ENCODE measurements at regions not wholly inside any gene's neighbourhood (a gene's known extent, or its start where the extent isn't known, plus 50 kb on each side); places are given as distances from the start of the nearest gene placed in this dataset.

DNA sequence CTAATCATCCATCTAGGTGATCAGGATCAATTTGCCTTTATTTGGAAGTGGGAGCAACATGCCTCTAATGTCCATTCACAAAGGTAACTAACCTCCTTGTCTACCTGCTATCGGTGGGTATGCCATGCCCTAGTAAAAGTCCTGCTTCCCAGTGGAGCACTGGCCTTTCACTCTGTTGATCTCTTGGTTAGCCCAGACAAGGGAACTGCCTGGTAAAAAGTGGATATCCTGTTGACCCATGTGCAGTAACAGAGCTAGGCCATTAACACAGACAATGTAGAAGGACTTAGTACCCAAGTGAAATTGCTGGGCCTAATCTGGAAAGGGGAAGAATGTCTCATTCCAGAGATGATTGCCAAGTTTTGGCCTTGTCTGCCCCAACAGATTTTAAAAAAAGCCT, 171.5 kb upstream of the CSNK1A1L start:
- Mint-ChIP-seq H3K4me1 (ENCODE audit: low read depth in 2 of 2) (no peaks in the 10 kb centered on the region), H3K27me3 (no peaks in the 10 kb centered on the region), H3K9me3 (peaks cover 12% of the 10 kb centered on the region), H3K27ac (no peak overlapping the region), H3K36me3 (no peaks in the 10 kb centered on the region), H3K4me3 (no peak overlapping the region)
- DNase-seq (ENCODE audit: low spot score) (no peak), ATAC-seq (no peak)

DNA sequence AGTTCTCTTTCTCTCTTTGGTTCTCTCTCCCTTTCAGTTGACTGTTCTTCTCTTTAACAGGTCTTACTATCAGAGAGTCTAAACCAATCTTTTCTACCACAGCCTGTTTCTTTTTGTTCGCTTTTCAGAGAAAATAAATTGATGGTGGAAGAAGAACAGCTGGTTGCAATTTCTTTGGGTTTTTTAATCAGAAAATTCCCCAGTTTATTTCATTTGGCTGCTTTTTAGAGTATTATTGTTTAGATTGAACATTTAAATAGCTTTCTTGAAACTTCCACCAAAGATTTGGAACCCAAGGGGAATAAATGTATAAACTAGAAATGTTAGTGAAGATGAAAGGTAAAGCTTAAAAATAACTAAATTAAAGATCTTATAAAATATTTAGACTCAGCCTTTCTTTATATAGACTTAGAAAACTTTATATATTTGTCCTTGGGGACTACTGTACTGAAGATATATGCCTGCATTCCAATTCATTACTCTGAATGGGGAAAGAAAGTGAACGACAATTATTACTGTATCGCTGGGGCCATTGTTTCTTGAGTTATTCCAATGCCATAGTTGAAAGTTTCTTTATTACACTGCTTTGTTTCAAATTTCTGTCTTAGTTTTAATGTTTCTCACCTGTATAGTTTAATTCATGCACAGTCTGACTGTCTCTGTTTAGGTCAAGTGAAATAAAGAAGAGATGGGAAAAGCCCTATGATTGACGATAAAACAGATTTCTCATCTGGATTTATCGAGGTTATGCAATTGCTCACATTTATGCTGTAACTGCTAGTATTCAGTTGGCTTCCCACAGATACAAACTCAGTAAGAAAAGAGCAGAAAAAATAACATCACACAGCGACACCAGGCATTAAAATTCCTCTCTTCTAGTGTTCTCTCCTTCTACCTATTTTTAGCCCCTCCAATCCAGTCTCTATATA, 169.4 kb upstream of the CSNK1A1L start:
- ATAC-seq (no peak), DNase-seq (ENCODE audit: low spot score) (no peak)
- peaks cover 16% of the 10 kb centered on the region for H3K9me3 Mint-ChIP-seq
- H3K4me1 Mint-ChIP-seq (ENCODE audit: low read depth in 2 of 2): no peaks in the 10 kb centered on the region
- H3K36me3 Mint-ChIP-seq: no peaks in the 10 kb centered on the region
- H3K27ac Mint-ChIP-seq: no peak overlapping the region
- H3K27me3 Mint-ChIP-seq: no peaks in the 10 kb centered on the region
- no peak overlapping the region for H3K4me3 Mint-ChIP-seq

DNA sequence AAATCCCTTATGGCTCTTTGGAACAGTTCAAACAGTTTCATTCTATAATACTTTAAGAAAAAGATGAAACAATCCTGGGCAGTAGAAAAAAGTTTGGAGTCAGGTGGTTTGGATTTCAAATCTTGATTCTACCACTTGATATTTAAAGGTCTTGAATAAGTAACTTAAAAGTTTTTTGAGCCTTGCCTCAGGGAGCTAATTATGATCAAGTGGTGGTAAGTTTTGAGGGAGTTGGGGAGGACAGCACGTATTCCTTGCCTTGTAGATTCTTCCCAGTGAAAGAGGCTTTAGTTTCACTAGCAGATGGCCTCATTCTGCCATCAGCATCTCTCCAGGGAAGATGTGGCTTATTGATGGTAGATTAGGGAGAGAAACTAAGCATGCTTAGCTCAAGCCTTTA, 168.4 kb upstream of the CSNK1A1L start:
- Mint-ChIP-seq H3K4me3 (no peak overlapping the region), H3K9me3 (peaks cover 16% of the 10 kb centered on the region), H3K4me1 (ENCODE audit: low read depth in 2 of 2) (no peaks in the 10 kb centered on the region), H3K27me3 (no peaks in the 10 kb centered on the region), H3K27ac (no peak overlapping the region), H3K36me3 (no peaks in the 10 kb centered on the region)
- no peak for DNase-seq (ENCODE audit: low spot score)
- ATAC-seq: no peak

DNA sequence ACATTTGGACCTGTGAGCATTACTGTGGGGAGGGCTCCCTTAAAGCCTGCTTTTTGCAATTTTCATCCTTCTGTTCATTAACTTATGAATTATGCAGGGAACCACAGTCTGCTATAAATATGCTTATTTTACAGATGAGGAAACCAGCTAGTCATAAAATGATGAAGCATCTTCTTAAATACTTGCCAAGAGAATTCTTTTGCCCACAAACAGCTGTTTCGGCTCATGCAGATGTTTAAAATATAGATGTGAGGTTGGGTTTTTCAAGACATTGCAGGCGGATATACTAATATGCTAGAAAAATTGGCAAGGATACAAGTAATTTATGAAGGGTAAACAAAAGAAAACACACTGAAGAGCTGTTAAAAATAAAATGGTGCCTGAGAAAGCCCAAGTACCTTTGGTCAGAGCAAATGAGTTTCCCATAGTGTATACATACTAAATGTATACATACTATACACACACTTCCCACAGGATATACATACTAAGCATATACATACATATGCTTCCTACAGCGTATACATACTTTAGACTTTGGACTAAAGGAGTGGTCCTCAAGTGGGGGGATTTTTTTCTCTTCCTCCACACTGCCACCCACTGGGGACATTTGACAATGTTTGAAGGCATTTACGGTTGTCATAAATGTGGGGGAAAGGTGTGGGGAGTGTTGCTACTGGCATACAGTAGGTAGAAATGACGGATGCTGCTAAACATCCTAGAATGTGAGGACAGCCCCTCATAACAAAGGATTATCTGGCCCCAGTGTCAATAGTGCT, 164.9 kb upstream of the CSNK1A1L start:
- peaks cover 4% of the 10 kb centered on the region for H3K36me3 Mint-ChIP-seq
- no peak overlapping the region for H3K4me3 Mint-ChIP-seq
- ATAC-seq (no peak), DNase-seq (ENCODE audit: low spot score) (no peak)
- H3K27me3 Mint-ChIP-seq: no peaks in the 10 kb centered on the region
- H3K9me3 Mint-ChIP-seq: peaks cover 25% of the 10 kb centered on the region
- no peaks in the 10 kb centered on the region for H3K4me1 Mint-ChIP-seq (ENCODE audit: low read depth in 2 of 2)
- no peak overlapping the region for H3K27ac Mint-ChIP-seq

DNA sequence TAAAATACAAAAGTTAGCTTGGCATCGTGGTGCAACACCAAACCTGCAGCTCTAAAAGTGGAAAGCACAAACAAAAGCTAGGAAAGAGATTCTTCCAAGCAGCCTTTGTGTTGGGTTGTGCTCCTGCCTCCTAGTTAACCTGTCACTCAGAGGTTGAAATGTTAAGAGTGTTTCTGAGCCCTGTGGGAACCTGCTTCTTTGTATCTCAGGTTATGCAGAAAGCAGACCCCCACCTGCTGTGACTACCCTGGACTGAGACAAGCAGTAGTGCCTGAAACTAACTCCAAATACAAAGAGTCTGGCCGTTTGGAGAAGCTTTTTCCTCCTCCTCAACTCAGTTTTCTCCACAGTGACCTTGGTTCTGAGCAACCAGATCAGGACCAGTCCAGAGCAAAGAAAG, 158.4 kb upstream of the CSNK1A1L start:
- DNase-seq (ENCODE audit: low spot score): no peak
- Mint-ChIP-seq H3K36me3 (peaks cover 4% of the 10 kb centered on the region), H3K4me1 (ENCODE audit: low read depth in 2 of 2) (no peaks in the 10 kb centered on the region), H3K27me3 (no peaks in the 10 kb centered on the region), H3K27ac (no peak overlapping the region), H3K9me3 (peaks cover 25% of the 10 kb centered on the region), H3K4me3 (no peak overlapping the region)
- no peak for ATAC-seq

DNA sequence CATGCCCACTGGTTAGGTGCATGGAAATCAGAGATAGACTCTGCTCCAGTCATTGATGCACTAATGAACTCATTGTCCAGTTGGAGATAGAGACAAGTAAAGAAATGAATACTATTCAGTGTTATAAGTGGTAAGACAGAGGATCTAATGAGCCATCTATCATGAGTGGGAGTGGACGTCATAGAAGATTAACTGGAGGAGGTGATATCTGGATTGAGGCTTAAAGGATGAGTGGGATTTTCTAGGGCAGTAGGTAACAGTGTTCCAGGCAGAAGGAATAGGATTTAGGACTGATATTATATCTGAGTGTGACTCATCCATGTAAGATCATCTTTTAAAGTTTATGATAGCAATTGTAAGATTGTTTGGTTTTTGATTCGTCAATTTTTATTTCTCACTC, 152.2 kb upstream of the CSNK1A1L start:
- Mint-ChIP-seq H3K4me3 (no peak overlapping the region), H3K36me3 (no peaks in the 10 kb centered on the region), H3K4me1 (ENCODE audit: low read depth in 2 of 2) (no peaks in the 10 kb centered on the region), H3K9me3 (peaks cover 11% of the 10 kb centered on the region), H3K27ac (no peak overlapping the region), H3K27me3 (no peaks in the 10 kb centered on the region)
- ATAC-seq (no peak), DNase-seq (ENCODE audit: low spot score) (no peak)

DNA sequence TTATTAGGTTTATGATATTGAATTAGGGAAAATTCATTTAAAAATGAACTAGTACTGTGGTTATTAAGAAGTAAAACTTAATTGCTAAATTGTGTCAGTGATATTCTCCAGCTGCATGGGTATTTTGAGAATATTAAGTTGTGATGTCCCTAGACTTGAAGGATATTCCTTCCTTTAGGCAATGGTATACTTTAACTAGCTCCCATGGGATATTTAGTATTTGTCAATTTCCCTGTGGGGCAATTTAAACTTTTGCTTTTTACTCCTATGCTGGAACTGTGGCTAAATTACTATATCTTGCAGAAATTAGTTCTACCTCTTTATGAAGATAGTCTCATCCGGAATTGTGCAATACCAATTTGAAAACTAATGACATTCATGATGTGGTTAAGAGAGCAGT, 151.6 kb upstream of the CSNK1A1L start:
- Mint-ChIP-seq H3K27ac (no peak overlapping the region), H3K27me3 (no peaks in the 10 kb centered on the region), H3K36me3 (no peaks in the 10 kb centered on the region), H3K9me3 (peaks cover 11% of the 10 kb centered on the region), H3K4me3 (no peak overlapping the region), H3K4me1 (ENCODE audit: low read depth in 2 of 2) (no peaks in the 10 kb centered on the region)
- no peak for DNase-seq (ENCODE audit: low spot score)
- no peak for ATAC-seq

DNA sequence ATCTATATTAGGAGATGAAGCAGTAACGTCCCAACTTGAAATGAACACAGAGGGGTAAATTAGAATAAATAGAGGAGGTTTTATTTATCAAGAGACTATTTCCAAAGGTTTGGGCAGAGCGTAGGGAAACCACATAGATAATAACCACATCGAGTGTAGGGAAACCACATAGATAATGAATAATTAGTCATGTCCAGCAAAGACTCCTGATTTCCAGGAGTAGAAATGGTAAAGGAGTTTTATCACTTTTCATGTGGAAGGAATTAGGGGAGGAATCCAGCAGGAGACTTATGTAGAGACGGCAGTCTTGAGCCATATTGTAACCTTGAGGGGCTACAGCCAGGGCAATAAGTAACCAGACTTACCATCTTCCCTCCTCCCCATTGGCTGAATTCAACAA, 136.3 kb upstream of the CSNK1A1L start:
- Mint-ChIP-seq H3K27me3 (no peaks in the 10 kb centered on the region), H3K4me1 (ENCODE audit: low read depth in 2 of 2) (no peaks in the 10 kb centered on the region), H3K36me3 (peaks cover 7% of the 10 kb centered on the region), H3K9me3 (peaks cover 16% of the 10 kb centered on the region), H3K4me3 (no peak overlapping the region), H3K27ac (no peak overlapping the region)
- DNase-seq (ENCODE audit: low spot score): no peak
- ATAC-seq: no peak

DNA sequence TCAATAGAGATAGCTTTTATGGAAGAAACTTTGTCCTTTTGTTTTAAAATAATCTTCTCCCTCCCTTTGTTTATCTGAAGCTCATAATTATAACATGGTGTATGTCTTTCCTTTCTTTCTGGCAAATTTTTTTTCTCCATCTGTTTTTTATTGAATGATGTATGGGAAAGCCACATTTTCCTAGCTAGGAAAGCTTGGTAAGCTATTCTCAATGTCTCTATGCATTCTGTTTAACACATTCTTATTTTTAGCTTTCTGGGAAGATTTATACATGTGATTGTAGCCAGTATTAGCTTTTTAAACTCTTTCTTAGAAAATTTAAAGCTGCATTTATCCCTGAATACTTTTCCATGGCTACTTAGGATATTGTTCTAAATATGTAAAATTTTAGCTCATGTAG, 124.9 kb upstream of the CSNK1A1L start:
- no peak for DNase-seq (ENCODE audit: low spot score)
- H3K36me3 Mint-ChIP-seq: peaks cover 4% of the 10 kb centered on the region
- no peak for ATAC-seq
- H3K27me3 Mint-ChIP-seq: no peaks in the 10 kb centered on the region
- H3K27ac Mint-ChIP-seq: no peak overlapping the region
- peaks cover 14% of the 10 kb centered on the region for H3K9me3 Mint-ChIP-seq
- no peaks in the 10 kb centered on the region for H3K4me1 Mint-ChIP-seq (ENCODE audit: low read depth in 2 of 2)
- H3K4me3 Mint-ChIP-seq: no peak overlapping the region

DNA sequence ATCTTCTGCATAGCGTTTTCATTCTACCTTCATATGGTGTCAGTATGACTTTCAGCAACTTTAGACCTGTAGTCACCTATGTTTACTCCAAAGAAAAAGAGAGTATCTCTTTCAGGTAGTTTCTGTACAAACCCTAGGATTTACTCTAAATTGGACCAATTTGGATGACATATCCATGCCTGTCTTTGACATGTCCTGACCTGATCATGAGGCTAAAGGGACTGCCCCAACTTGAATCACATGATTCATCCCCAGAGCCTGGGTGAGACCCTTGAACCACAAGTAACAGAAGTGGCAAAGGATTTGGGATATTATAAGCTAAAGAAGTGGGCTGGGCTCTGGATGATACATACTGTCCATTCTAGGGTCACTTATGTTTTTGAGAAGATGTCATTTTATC, 124.5 kb upstream of the CSNK1A1L start:
- ATAC-seq (no peak), DNase-seq (ENCODE audit: low spot score) (no peak)
- Mint-ChIP-seq H3K27me3 (no peaks in the 10 kb centered on the region), H3K4me3 (no peak overlapping the region), H3K9me3 (peaks cover 14% of the 10 kb centered on the region), H3K27ac (no peak overlapping the region), H3K36me3 (peaks cover 4% of the 10 kb centered on the region), H3K4me1 (ENCODE audit: low read depth in 2 of 2) (no peaks in the 10 kb centered on the region)

DNA sequence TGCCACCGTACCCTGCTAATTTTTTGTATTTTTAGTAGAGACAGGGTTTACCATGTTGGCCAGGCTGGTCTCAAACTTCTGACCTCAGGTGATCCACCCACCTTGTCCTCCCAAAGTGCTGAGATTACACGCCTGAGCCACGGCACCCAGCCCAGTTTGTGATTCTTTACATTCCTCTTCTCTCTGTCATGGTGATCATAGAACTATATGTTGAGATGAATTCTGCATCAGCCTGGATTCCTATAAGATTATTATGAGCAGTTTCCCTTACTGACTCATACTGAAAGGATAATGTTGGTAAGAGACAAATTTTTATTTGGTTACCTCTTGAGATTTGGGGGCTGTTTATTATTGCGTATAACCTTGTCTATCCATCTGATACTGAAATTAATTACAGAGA, 121.5 kb upstream of the CSNK1A1L start:
- no peaks in the 10 kb centered on the region for H3K4me1 Mint-ChIP-seq (ENCODE audit: low read depth in 2 of 2)
- H3K36me3 Mint-ChIP-seq: no peaks in the 10 kb centered on the region
- H3K4me3 Mint-ChIP-seq: no peak overlapping the region
- peaks cover 18% of the 10 kb centered on the region for H3K9me3 Mint-ChIP-seq
- DNase-seq (ENCODE audit: low spot score) (no peak), ATAC-seq (no peak)
- no peaks in the 10 kb centered on the region for H3K27me3 Mint-ChIP-seq
- H3K27ac Mint-ChIP-seq: no peak overlapping the region

DNA sequence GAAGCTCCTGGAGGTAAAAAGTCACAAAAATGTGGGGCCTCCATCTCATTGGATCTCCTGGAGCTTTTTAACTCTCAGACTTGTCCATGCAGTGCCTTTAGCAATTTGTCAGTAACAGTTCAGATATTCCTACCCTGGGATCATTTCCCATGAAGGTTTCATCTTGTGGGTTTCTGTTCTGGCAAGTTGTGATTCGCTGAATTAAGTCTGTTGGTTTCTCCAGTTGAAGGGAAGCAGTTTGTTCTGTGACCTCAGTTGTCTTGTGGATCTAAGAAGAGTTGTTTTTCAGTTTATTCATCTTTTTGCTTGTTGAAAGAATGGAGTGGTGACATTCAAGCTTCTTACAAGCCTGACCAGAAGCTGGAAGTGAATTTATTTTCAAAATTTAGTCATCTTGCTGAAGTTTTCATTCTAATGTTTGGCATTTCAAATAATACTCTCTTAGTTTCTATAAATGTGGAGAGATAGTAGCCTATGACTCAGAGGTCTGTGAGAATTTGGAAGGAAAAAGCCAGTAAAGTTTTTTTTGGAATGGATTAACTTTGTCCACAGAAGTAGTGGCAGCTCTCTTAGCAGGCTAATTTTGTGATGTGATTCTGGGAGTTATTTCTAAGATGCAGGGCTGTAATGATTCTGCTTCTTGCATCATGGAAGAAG, 120.1 kb upstream of the CSNK1A1L start:
- H3K4me3 Mint-ChIP-seq: no peak overlapping the region

DNA sequence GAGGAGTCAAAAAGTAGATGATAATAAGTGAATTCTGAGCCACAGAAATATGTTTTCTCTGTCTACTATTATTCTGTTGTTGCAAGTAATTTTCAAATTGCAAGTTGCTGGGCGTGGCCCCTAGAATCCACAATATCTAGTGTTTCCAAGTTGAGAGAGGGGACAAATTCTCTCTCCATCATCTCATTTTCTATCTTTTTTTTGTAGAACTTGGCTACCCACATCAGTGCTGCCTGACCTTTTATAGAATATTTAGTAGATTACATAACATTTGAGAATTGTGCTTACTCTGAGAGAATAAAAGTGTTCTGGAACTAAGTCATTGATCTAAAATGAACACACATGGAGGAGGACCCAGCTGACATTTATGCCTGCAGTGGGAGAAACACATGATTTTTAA, 110.9 kb upstream of the CSNK1A1L start:
- no peak overlapping the region for H3K4me3 Mint-ChIP-seq
- no peak overlapping the region for H3K27ac Mint-ChIP-seq
- H3K4me1 Mint-ChIP-seq (ENCODE audit: low read depth in 2 of 2): no peaks in the 10 kb centered on the region
- no peaks in the 10 kb centered on the region for H3K27me3 Mint-ChIP-seq
- ATAC-seq (no peak), DNase-seq (ENCODE audit: low spot score) (no peak)
- H3K36me3 Mint-ChIP-seq: no peaks in the 10 kb centered on the region
- peaks cover 14% of the 10 kb centered on the region for H3K9me3 Mint-ChIP-seq

More for the DNA sequence above, 120.1 kb upstream of the CSNK1A1L start:
- ATAC-seq: no peak
- no peak for DNase-seq (ENCODE audit: low spot score)
- H3K9me3 Mint-ChIP-seq: peaks cover 18% of the 10 kb centered on the region
- H3K4me1 Mint-ChIP-seq (ENCODE audit: low read depth in 2 of 2): no peaks in the 10 kb centered on the region
- no peaks in the 10 kb centered on the region for H3K36me3 Mint-ChIP-seq
- no peak overlapping the region for H3K27ac Mint-ChIP-seq
- H3K27me3 Mint-ChIP-seq: no peaks in the 10 kb centered on the region

DNA sequence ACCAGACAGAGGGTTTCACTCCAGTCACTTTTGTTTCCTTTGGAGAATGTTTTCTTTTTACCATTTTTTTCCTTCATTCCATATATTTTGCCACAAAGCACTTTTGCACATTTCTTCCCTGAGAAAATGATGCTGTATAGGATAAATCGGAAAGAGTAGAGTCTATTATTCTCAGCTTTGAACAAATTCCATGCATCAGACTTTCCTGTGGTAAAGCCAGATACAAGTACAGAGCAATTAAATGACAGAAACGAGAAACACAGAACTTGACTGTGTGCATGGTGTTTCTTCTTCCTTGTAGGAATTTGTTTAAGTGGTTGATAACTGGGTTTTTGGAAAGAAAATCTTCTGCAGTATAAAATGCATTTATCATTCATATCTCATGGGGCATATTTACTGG, 107.4 kb upstream of the CSNK1A1L start:
- no peak overlapping the region for H3K27ac Mint-ChIP-seq
- H3K9me3 Mint-ChIP-seq: peaks cover 17% of the 10 kb centered on the region

More for the DNA sequence above, 107.4 kb upstream of the CSNK1A1L start:
- H3K4me3 Mint-ChIP-seq: no peak overlapping the region
- no peaks in the 10 kb centered on the region for H3K27me3 Mint-ChIP-seq
- DNase-seq (ENCODE audit: low spot score) (no peak), ATAC-seq (no peak)
- no peaks in the 10 kb centered on the region for H3K36me3 Mint-ChIP-seq
- no peaks in the 10 kb centered on the region for H3K4me1 Mint-ChIP-seq (ENCODE audit: low read depth in 2 of 2)
